Osteocyte (in vitro differentiated cells): ENCODE measurements at regions not wholly inside any gene's neighbourhood (a gene's known extent, or its start where the extent isn't known, plus 50 kb on each side); places are given as distances from the start of the nearest gene placed in this dataset.

Source experiments
- DNase-seq: peaks from one replicate; pipeline ENCODE4 v3.0.0; 2021; ENCODE audit warnings: mixed read lengths; ENCODE audit not compliant: unreplicated experiment; ENCODE audit errors: extremely low spot score
- H3K27ac Mint-ChIP-seq: one replicate; pipeline ENCODE4 v1.8.0; 2021; ENCODE audit warnings: mild to moderate bottlenecking, mixed read lengths; ENCODE audit not compliant: unreplicated experiment
- H3K27me3 Mint-ChIP-seq: one replicate; pipeline ENCODE4 v1.8.0; 2021; ENCODE audit warnings: mixed read lengths; ENCODE audit not compliant: unreplicated experiment
- H3K36me3 Mint-ChIP-seq: one replicate; pipeline ENCODE4 v1.8.0; 2021; ENCODE audit warnings: mixed read lengths; ENCODE audit not compliant: unreplicated experiment
- H3K4me1 Mint-ChIP-seq: one replicate; pipeline ENCODE4 v1.8.0; 2021; ENCODE audit warnings: mixed read lengths; ENCODE audit not compliant: unreplicated experiment
- H3K4me3 Mint-ChIP-seq: one replicate; pipeline ENCODE4 v1.8.0; 2021; ENCODE audit warnings: mild to moderate bottlenecking, moderate library complexity, mixed read lengths; ENCODE audit not compliant: unreplicated experiment
- H3K9me3 Mint-ChIP-seq: one replicate; pipeline ENCODE4 v1.8.0; 2021; ENCODE audit warnings: mixed read lengths; ENCODE audit not compliant: unreplicated experiment
- CTCF ChIP-seq: fragments of 200-600 bp; sonication (generic); IDR thresholded peaks from 2 replicates; pipeline ENCODE4 v1.5.0; 2021; ENCODE audit warnings: antibody characterized with exemption, mild to moderate bottlenecking, moderate library complexity

- Mint-ChIP-seq H3K4me3 (no peak overlapping the region), H3K4me1 (peaks cover 15% of the 10 kb centered on the region), H3K36me3 (no peaks in the 10 kb centered on the region), H3K9me3 (no peaks in the 10 kb centered on the region), H3K27me3 (no peaks in the 10 kb centered on the region), H3K27ac (no peak overlapping the region)
- TF ChIP-seq CTCF = peak; percentile 78
- no peak for DNase-seq
Observed at GRCh38 chr2:181742922-181743722, 62.8 kb upstream of the NEUROD1 start.

DNA sequence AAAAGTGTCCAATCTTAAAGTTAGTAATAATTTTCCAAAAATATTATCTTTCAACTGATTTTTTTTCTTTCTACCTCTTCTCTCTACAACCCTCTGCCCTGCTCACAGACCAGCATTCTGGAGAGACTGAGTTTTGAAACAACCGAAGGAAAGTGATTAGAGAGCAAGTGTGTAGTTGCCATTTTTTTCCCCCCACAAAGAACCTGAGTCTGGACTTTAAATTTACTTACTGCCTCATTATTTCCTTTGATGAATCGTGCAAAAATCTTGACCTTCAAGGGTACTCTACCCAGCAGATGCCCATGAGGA, 63.4 kb upstream of the NEUROD1 start:
- no peaks in the 10 kb centered on the region for H3K36me3 Mint-ChIP-seq
- no peaks in the 10 kb centered on the region for H3K9me3 Mint-ChIP-seq
- DNase-seq = no peak
- no peak for TF ChIP-seq CTCF
- no peaks in the 10 kb centered on the region for H3K27me3 Mint-ChIP-seq
- peaks cover 15% of the 10 kb centered on the region for H3K4me1 Mint-ChIP-seq
- no peak overlapping the region for H3K4me3 Mint-ChIP-seq
- H3K27ac Mint-ChIP-seq = no peak overlapping the region

DNA sequence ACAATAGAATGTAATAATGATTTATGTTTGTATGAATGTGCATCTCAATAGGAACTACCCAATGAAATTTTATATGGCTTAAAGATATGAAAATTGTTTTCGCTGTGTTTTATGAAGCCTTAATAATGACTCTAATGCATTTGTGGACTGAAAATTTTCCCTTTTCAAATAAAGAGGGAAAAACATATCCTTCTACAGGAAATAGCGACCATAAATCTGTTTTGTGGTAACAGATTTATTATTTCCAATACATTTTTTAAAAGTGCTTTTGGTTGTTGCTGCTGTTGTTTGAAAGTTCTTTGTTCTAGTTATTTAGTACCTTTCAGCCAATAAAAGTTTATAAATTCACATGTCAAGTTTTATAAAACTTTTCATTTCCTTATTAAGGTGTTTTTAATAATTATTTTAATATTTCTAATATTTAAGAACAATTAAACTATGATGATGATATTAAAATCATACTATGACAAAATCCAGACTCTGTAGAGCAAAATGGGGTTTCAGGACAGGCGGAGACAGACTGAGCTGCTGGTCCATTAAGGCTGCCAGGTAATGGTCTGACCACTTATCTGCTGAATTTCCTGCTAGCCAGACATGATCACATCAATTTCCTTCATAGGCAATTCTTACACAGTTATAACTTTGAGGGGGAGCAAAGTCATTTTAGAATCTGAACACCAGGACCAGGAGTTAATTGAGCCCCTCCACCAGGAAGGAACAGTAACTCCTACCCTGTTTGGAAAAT, 65.7 kb upstream of the NEUROD1 start:
- no peak for TF ChIP-seq CTCF
- H3K4me1 Mint-ChIP-seq = peaks cover 15% of the 10 kb centered on the region
- DNase-seq = no peak
- no peaks in the 10 kb centered on the region for H3K9me3 Mint-ChIP-seq
- no peaks in the 10 kb centered on the region for H3K36me3 Mint-ChIP-seq
- H3K27ac Mint-ChIP-seq = no peak overlapping the region
- no peak overlapping the region for H3K4me3 Mint-ChIP-seq
- no peaks in the 10 kb centered on the region for H3K27me3 Mint-ChIP-seq

DNA sequence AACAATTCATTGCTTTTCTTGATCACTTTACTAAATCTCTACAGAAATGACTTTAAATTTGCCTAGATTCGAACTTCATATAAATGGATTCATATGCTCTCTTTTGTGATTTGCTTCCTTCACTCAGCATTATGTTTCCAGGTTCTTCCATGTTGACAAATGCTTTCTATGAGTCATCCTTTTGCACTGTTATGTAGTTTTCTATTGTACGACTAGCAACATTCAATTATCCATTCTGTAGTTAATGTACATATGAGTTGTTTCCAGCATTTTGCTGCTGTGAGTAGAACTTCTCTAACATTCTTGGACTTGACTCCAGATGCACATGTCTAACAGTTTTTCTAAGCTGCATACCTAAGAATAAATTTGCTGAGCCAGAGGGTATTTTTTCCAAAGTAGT, 66.5 kb upstream of the NEUROD1 start:
- Mint-ChIP-seq H3K36me3 (no peaks in the 10 kb centered on the region), H3K27me3 (no peaks in the 10 kb centered on the region), H3K27ac (no peak overlapping the region), H3K4me1 (peaks cover 15% of the 10 kb centered on the region), H3K9me3 (no peaks in the 10 kb centered on the region), H3K4me3 (no peak overlapping the region)
- no peak for TF ChIP-seq CTCF
- no peak for DNase-seq

DNA sequence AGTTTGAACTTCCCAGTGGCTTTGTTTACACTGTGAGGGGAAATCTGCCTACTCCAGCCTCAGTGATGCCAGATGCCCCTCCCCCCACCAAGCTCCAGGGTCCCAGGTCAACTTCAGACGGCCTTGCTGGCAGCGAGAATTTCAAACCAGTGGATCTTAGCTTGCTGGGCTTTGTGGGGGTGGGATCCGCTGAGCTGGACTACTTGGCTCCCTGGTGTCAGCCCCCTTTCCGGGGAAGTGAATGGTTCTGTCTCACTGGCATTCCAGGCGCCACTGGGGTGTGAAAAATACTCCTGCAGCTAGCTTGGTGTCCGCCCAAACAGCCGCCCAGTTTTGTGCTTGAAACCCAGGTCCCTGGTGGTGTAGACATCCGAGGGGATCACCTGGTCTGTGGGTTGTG, 70.0 kb upstream of the NEUROD1 start:
- DNase-seq = no peak
- no peaks in the 10 kb centered on the region for H3K4me1 Mint-ChIP-seq
- TF ChIP-seq CTCF = no peak
- H3K36me3 Mint-ChIP-seq = no peaks in the 10 kb centered on the region
- no peak overlapping the region for H3K27ac Mint-ChIP-seq
- no peaks in the 10 kb centered on the region for H3K9me3 Mint-ChIP-seq
- H3K27me3 Mint-ChIP-seq = no peaks in the 10 kb centered on the region
- no peak overlapping the region for H3K4me3 Mint-ChIP-seq
